ENCODE measurements at regions not wholly inside any gene's neighbourhood (a gene's known extent, or its start where the extent isn't known, plus 50 kb on each side); places are given as distances from the start of the nearest gene placed in this dataset.
"Not testable (repeated sequence)": the region's sequence is repeated elsewhere in the genome, so short reads cannot be mapped to it uniquely, and the experiment has no call there.

DNA sequence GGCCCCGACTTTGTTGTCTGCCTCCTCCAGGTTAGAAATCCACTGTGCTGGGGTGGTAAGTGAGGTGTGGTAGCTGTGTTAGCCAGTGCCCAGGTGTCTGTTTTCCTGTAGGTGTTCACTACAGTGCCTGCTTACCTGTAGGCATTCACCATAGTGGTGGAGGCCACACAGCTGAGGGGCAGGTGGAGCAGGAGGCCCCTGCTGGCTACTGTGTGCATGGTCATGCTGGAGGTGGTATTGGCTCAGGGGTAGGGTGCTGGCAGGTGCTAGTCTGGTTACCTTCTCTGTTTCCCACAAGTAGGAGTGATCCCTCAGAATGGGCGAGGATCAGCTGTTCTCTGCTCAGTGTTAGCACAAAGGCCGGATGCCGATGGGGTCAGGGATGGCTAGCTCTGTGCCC lies 217.3 kb downstream of the SYT10 start:
- Histone ChIP-seq H4K20me1 (ENCODE audit: insufficient read depth, low read length, poor library complexity, severe bottlenecking) (no peaks in the 10 kb centered on the region), H3K9me2 (replicated peaks; ENCODE audit: low read depth, low read length) (no peaks in the 10 kb centered on the region), H3K27me3 (ENCODE audit: insufficient read depth, low read length, poor library complexity, severe bottlenecking) (no peaks in the 10 kb centered on the region), H3K9me3 (ENCODE audit: insufficient read depth, low read depth, low read length) (no peaks in the 10 kb centered on the region), H3F3A (ENCODE audit: low read depth) (no peaks in the 10 kb centered on the region), H3K9ac (ENCODE audit: low read depth, low read length, poor library complexity, severe bottlenecking) (no peak overlapping the region), H3K4me3 (ENCODE audit: low read length, poor library complexity, severe bottlenecking) (no peak overlapping the region), H2AFZ (ENCODE audit: low read length) (no peak overlapping the region), H3K4me2 (ENCODE audit: low read depth, low read length, poor library complexity, severe bottlenecking) (no peak overlapping the region), H3K4me1 (ENCODE audit: insufficient read depth, low read length, poor library complexity, severe bottlenecking) (no peaks in the 10 kb centered on the region), H3K36me3 (ENCODE audit: insufficient read depth, low read length) (no peaks in the 10 kb centered on the region), H3K79me2 (ENCODE audit: insufficient read depth, low read length) (no peaks in the 10 kb centered on the region)
- TF ChIP-seq, protein P1, sequence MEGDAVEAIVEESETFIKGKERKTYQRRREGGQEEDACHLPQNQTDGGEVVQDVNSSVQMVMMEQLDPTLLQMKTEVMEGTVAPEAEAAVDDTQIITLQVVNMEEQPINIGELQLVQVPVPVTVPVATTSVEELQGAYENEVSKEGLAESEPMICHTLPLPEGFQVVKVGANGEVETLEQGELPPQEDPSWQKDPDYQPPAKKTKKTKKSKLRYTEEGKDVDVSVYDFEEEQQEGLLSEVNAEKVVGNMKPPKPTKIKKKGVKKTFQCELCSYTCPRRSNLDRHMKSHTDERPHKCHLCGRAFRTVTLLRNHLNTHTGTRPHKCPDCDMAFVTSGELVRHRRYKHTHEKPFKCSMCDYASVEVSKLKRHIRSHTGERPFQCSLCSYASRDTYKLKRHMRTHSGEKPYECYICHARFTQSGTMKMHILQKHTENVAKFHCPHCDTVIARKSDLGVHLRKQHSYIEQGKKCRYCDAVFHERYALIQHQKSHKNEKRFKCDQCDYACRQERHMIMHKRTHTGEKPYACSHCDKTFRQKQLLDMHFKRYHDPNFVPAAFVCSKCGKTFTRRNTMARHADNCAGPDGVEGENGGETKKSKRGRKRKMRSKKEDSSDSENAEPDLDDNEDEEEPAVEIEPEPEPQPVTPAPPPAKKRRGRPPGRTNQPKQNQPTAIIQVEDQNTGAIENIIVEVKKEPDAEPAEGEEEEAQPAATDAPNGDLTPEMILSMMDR (conservative IDR thresholded peaks at IDR 0.05; ENCODE audit: low read length): no peak
- TF ChIP-seq EZH2phosphoT487 (IDR thresholded peaks at IDR 0.05; ENCODE audit: borderline replicate concordance): no peak

DNA sequence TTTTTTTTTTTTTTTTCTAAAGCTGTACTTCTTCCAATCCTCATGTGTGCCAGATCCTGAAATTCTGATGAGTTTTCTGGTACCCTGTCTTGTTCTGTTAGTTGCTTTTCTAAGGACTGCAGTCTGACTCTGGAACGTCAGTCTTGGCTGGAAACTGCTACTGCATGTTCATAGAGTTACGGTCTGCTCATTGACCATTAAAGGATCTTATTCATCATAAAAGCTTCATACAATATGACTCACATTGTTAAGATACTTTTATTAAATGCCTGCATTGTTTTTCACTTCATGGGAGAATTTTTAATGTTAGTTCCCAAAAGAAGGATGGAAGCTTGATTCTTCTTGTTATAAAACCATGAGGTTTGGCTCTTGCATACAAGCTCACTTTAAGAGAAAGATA lies 233.6 kb downstream of the SYT10 start:
- H3F3A ChIP-seq (ENCODE audit: low read depth): no peaks in the 10 kb centered on the region
- H3K79me2 ChIP-seq (ENCODE audit: insufficient read depth, low read length): no peaks in the 10 kb centered on the region
- no peaks in the 10 kb centered on the region for H3K36me3 ChIP-seq (ENCODE audit: insufficient read depth, low read length)
- no peak for TF ChIP-seq EZH2phosphoT487 (IDR thresholded peaks at IDR 0.05; ENCODE audit: borderline replicate concordance)
- TF ChIP-seq, protein P1 (conservative IDR thresholded peaks at IDR 0.05; ENCODE audit: low read length): no peak
- no peaks in the 10 kb centered on the region for H3K9me3 ChIP-seq (ENCODE audit: insufficient read depth, low read depth, low read length)
- H3K9ac ChIP-seq (ENCODE audit: low read depth, low read length, poor library complexity, severe bottlenecking): no peak overlapping the region
- H3K4me2 ChIP-seq (ENCODE audit: low read depth, low read length, poor library complexity, severe bottlenecking): no peak overlapping the region
- H2AFZ ChIP-seq (ENCODE audit: low read length): no peak overlapping the region
- H3K9me2 ChIP-seq (replicated peaks; ENCODE audit: low read depth, low read length): no peaks in the 10 kb centered on the region
- H3K27me3 ChIP-seq (ENCODE audit: insufficient read depth, low read length, poor library complexity, severe bottlenecking): no peaks in the 10 kb centered on the region
- H3K4me3 ChIP-seq (ENCODE audit: low read length, poor library complexity, severe bottlenecking): no peak overlapping the region
- H4K20me1 ChIP-seq (ENCODE audit: insufficient read depth, low read length, poor library complexity, severe bottlenecking): no peaks in the 10 kb centered on the region
- H3K4me1 ChIP-seq (ENCODE audit: insufficient read depth, low read length, poor library complexity, severe bottlenecking): no peaks in the 10 kb centered on the region

DNA sequence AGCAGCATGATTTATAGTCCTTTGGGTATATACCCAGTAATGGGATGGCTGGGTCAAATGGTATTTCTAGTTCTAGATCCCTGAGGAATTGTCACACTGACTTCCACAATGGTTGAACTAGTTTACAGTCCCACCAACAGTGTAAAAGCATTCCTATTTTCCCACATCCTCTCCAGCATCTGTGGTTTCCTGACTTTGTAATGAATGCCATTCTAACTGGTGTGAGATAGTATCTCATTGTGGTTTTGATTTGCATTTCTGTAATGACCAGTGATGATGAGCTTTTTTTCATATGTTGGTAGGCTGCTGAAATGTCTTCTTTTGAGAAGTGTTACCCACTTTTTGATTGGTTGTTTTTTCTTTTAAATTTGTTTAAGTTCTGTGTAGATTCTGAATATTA lies 245.2 kb downstream of the SYT10 start:
- H3K4me2 ChIP-seq (ENCODE audit: low read depth, low read length, poor library complexity, severe bottlenecking); H3K9ac ChIP-seq (ENCODE audit: low read depth, low read length, poor library complexity, severe bottlenecking); H3F3A ChIP-seq (ENCODE audit: low read depth); H3K79me2 ChIP-seq (ENCODE audit: insufficient read depth, low read length); H3K9me2 ChIP-seq (replicated peaks; ENCODE audit: low read depth, low read length); H4K20me1 ChIP-seq (ENCODE audit: insufficient read depth, low read length, poor library complexity, severe bottlenecking); H2AFZ ChIP-seq (ENCODE audit: low read length); H3K36me3 ChIP-seq (ENCODE audit: insufficient read depth, low read length); H3K4me1 ChIP-seq (ENCODE audit: insufficient read depth, low read length, poor library complexity, severe bottlenecking); H3K9me3 ChIP-seq (ENCODE audit: insufficient read depth, low read depth, low read length); H3K27me3 ChIP-seq (ENCODE audit: insufficient read depth, low read length, poor library complexity, severe bottlenecking); H3K4me3 ChIP-seq (ENCODE audit: low read length, poor library complexity, severe bottlenecking): not testable (repeated sequence)

DNA sequence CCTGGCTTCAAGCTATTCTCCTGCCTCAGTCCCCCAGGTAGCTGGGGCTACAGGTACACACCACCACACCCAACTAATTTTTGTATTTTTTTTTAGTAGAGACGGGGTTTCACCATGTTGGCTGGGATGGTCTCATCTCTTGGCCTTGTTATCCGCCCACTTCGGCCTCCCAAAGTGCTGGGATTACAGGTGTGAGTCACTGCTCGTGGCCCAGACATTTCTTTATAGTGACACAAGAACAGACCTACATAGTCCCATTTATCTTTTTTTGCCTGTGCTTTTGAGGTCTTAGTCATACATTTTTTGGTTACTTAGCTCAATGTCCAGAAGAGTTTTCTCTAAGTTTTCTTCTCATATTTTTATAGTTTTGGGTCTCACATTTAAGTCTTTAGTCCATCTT lies 247.4 kb downstream of the SYT10 start:
- no peak overlapping the region for H3K9ac ChIP-seq (ENCODE audit: low read depth, low read length, poor library complexity, severe bottlenecking)
- H3K36me3 ChIP-seq (ENCODE audit: insufficient read depth, low read length): no peaks in the 10 kb centered on the region
- no peaks in the 10 kb centered on the region for H3K4me1 ChIP-seq (ENCODE audit: insufficient read depth, low read length, poor library complexity, severe bottlenecking)
- no peak overlapping the region for H2AFZ ChIP-seq (ENCODE audit: low read length)
- H3K27me3 ChIP-seq (ENCODE audit: insufficient read depth, low read length, poor library complexity, severe bottlenecking): no peaks in the 10 kb centered on the region
- no peaks in the 10 kb centered on the region for H4K20me1 ChIP-seq (ENCODE audit: insufficient read depth, low read length, poor library complexity, severe bottlenecking)
- no peaks in the 10 kb centered on the region for H3K79me2 ChIP-seq (ENCODE audit: insufficient read depth, low read length)
- no peak overlapping the region for H3K4me3 ChIP-seq (ENCODE audit: low read length, poor library complexity, severe bottlenecking)
- H3K4me2 ChIP-seq (ENCODE audit: low read depth, low read length, poor library complexity, severe bottlenecking): no peak overlapping the region
- no peaks in the 10 kb centered on the region for H3F3A ChIP-seq (ENCODE audit: low read depth)
- no peaks in the 10 kb centered on the region for H3K9me3 ChIP-seq (ENCODE audit: insufficient read depth, low read depth, low read length)
- TF ChIP-seq, protein P1 (conservative IDR thresholded peaks at IDR 0.05; ENCODE audit: low read length): no peak
- TF ChIP-seq EZH2phosphoT487 (IDR thresholded peaks at IDR 0.05; ENCODE audit: borderline replicate concordance): no peak
- H3K9me2 ChIP-seq (replicated peaks; ENCODE audit: low read depth, low read length): no peaks in the 10 kb centered on the region

Data from Loucy (cell line).